Mesendoderm (in vitro differentiated cells): ENCODE measurements at regions not wholly inside any gene's neighbourhood (a gene's known extent, or its start where the extent isn't known, plus 50 kb on each side); places are given as distances from the start of the nearest gene placed in this dataset.

ENCODE experiments used
- DNase-seq: peaks from one replicate; pipeline ENCODE4 v3.0.0; 2013
- H2AK5ac ChIP-seq: 2 replicates; pipeline ENCODE4 v1.6.1; 2013; ENCODE audit warnings: low read length, inconsistent platforms
- H2BK120ac ChIP-seq: 2 replicates; pipeline ENCODE4 v1.6.1; 2013; ENCODE audit warnings: low read depth, mild to moderate bottlenecking, low read length, moderate library complexity, mixed read lengths
- H2BK15ac ChIP-seq: replicated peaks from 2 replicates; pipeline ENCODE4 v1.6.1; 2013; ENCODE audit warnings: low read depth, mild to moderate bottlenecking, moderate library complexity
- H2BK5ac ChIP-seq: 2 replicates; pipeline ENCODE4 v1.6.1; 2013; ENCODE audit warnings: low read length, inconsistent platforms
- H3K18ac ChIP-seq: 2 replicates; pipeline ENCODE4 v1.6.1; 2013; ENCODE audit warnings: mild to moderate bottlenecking, low read length, mixed read lengths
- H3K23ac ChIP-seq: one replicate; pipeline ENCODE4 v1.6.1; 2013; ENCODE audit warnings: low read length
- H3K27ac ChIP-seq: 2 replicates; pipeline ENCODE4 v1.5.1; 2013; ENCODE audit warnings: low read depth, mild to moderate bottlenecking, inconsistent platforms, low read length, moderate library complexity
- H3K27me3 ChIP-seq: 2 replicates; pipeline ENCODE4 v1.6.1; 2013; ENCODE audit warnings: low read length, control low read depth, mild to moderate bottlenecking, inconsistent platforms; ENCODE audit not compliant: insufficient read depth, poor library complexity
- H3K36me3 ChIP-seq: 2 replicates; pipeline ENCODE4 v1.6.1; 2013; ENCODE audit warnings: low read length, inconsistent platforms; ENCODE audit not compliant: control insufficient read depth, insufficient read depth
- H3K4ac ChIP-seq: one replicate; pipeline ENCODE4 v1.6.1; 2013; ENCODE audit warnings: low read depth, mild to moderate bottlenecking, low read length, moderate library complexity
- H3K4me1 ChIP-seq: 2 replicates; pipeline ENCODE4 v1.6.1; 2013; ENCODE audit warnings: low read depth, low read length, inconsistent platforms; ENCODE audit not compliant: control insufficient read depth
- H3K4me2 ChIP-seq: 2 replicates; pipeline ENCODE4 v1.6.1; 2013; ENCODE audit warnings: low read length
- H3K4me3 ChIP-seq: 2 replicates; pipeline ENCODE4 v1.5.1; 2013; ENCODE audit warnings: mild to moderate bottlenecking, low read length
- H3K56ac ChIP-seq: one replicate; pipeline ENCODE4 v1.6.1; 2013; ENCODE audit warnings: low read length
- H3K79me1 ChIP-seq: 2 replicates; pipeline ENCODE4 v1.6.1; 2013; ENCODE audit warnings: low read length, inconsistent platforms
- H3K79me2 ChIP-seq: 2 replicates; pipeline ENCODE4 v1.6.1; 2013; ENCODE audit warnings: mild to moderate bottlenecking, low read length; ENCODE audit not compliant: control insufficient read depth, insufficient read depth
- H3K9ac ChIP-seq: 2 replicates; pipeline ENCODE4 v1.6.1; 2013; ENCODE audit warnings: low read length, inconsistent platforms
- H4K5ac ChIP-seq: one replicate; pipeline ENCODE4 v1.6.1; 2013; ENCODE audit warnings: low read length
- H4K8ac ChIP-seq: one replicate; pipeline ENCODE4 v1.6.1; 2013; ENCODE audit warnings: low read depth, mild to moderate bottlenecking, control low read depth, low read length, moderate library complexity
- WGBS: extraction: QIAGEN DNeasy Blood & Tissue Kit; methylation state at CpG from one replicate; pipeline ENCODE4 v1.1.7; 2013; ENCODE audit warnings: low lambda C conversion rate, missing lambda C conversion rate; ENCODE audit not compliant: insufficient coverage; ENCODE audit errors: extremely low coverage; 5-methylcytosine and 5-hydroxymethylcytosine counted together

DNA sequence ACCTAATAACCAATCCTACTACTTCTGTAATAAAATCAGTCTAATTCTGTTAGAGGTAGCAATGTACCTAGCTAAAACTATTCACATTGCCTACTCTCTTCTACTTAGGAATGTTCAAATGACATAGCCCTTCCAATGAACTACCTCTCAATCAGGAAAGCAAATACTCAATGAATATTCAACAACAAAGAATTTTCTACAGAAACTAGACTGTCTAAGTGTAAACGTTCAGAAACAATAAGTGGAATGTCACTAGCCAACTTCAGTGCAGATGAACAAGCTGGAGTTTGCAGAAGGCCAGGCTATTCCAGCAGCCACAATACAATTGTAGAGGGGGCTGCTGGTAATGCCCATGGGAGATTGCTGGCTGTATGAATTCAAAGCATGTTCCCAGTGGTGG lies 743.2 kb upstream of the CDH10 start:
- Histone ChIP-seq H3K56ac (no peak overlapping the region), H3K9ac (no peak overlapping the region), H3K27me3 (no peaks in the 10 kb centered on the region), H2AK5ac (no peak overlapping the region), H4K8ac (no peak overlapping the region), H2BK15ac (no peak overlapping the region), H3K27ac (no peak overlapping the region), H3K4me2 (no peak overlapping the region), H3K4me1 (no peaks in the 10 kb centered on the region), H3K79me2 (no peaks in the 10 kb centered on the region), H2BK5ac (no peak overlapping the region), H3K79me1 (no peaks in the 10 kb centered on the region), H4K5ac (no peak overlapping the region), H3K18ac (no peak overlapping the region), H3K4ac (no peak overlapping the region), H3K4me3 (no peak overlapping the region), H3K36me3 (no peaks in the 10 kb centered on the region), H2BK120ac (no peak overlapping the region), H3K23ac (no peak overlapping the region)
- WGBS: no CpG with 5 or more reads among the region's 1 CpG
- DNase-seq: no peak

DNA sequence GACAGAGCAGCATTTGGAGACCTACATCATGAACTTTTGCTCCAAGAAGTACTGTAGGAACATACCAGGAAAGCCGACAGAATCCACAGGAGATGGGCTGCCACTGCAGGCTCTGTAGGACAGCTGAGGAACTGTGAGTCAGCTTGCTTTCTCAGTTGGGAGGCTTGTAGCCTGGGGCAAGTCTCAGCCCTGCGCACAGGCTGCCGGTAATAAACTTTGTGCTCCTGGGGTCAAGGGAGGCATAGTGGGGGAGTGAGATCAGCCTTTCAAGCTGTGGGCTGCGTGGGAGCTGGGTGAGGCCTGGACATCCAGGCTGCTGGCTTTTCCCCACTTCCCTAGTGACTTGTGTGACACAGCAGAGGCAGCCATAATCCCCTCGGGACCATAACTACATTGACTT lies 718.0 kb upstream of the CDH10 start:
- Histone ChIP-seq H4K5ac (no peak overlapping the region), H3K27ac (no peak overlapping the region), H3K4me1 (no peaks in the 10 kb centered on the region), H3K79me2 (peaks cover 2% of the 10 kb centered on the region), H3K79me1 (peaks cover 2% of the 10 kb centered on the region), H2AK5ac (no peak overlapping the region), H3K23ac (no peak overlapping the region), H3K36me3 (no peaks in the 10 kb centered on the region), H3K4me3 (no peak overlapping the region), H3K56ac (peak overlapping the region; percentile 12), H4K8ac (no peak overlapping the region), H3K9ac (no peak overlapping the region), H3K27me3 (no peaks in the 10 kb centered on the region), H3K4ac (no peak overlapping the region), H2BK15ac (no peak overlapping the region), H2BK5ac (no peak overlapping the region), H3K18ac (peak overlapping the region; percentile 1), H3K4me2 (no peak overlapping the region), H2BK120ac (no peak overlapping the region)
- peak; percentile 85 for DNase-seq
- WGBS: no CpG with 5 or more reads among the region's 5 CpGs

DNA sequence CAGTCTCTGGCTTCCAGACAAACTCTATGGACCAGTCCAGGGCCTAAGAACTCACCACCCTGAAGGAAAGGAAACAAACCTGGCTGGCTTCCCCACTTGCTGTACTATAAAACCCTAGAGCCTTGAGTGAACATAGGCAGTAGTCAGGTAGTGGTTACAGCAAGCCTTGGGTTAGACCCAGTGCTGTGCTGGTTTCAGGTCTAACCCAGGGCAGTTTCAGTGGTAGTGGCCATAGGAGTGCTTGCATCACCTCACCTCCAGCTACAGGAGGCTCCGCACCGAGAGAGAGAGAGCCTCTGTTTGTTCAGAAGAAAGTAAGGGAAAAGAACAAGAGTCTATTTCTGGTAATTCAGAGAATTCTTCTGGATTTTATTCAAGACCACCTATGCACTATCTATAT lies 714.1 kb upstream of the CDH10 start:
- Histone ChIP-seq H3K56ac (no peak overlapping the region), H3K79me1 (peaks cover 3% of the 10 kb centered on the region), H2BK120ac (no peak overlapping the region), H3K4me3 (no peak overlapping the region), H3K27me3 (no peaks in the 10 kb centered on the region), H2BK5ac (no peak overlapping the region), H3K4ac (no peak overlapping the region), H4K8ac (no peak overlapping the region), H3K23ac (no peak overlapping the region), H3K79me2 (peaks cover 2% of the 10 kb centered on the region), H2AK5ac (no peak overlapping the region), H3K27ac (no peak overlapping the region), H4K5ac (no peak overlapping the region), H2BK15ac (no peak overlapping the region), H3K4me2 (no peak overlapping the region), H3K9ac (no peak overlapping the region), H3K36me3 (no peaks in the 10 kb centered on the region), H3K18ac (no peak overlapping the region), H3K4me1 (no peaks in the 10 kb centered on the region)
- WGBS: no CpG with 5 or more reads among the region's 2 CpGs
- no peak for DNase-seq

DNA sequence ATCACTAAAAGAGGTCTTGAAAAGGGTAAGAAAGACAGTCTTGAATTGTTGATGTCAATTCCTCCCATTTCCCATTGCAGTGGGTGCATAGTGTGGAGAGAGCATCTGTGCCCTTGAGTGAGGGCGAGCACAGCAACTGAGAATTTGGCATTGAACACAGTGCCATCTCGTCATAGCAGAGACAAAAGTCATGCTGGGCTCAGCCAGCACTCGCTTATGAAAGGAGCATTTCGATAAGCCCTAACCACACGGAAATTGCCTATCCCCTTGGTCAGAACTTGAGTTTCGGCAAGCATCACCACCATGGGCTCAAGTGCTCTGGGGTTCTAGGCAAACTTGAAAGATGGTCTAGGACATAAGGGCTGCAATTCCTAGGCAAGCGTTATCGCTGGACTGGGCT lies 712.8 kb upstream of the CDH10 start:
- no peak overlapping the region for H3K4ac ChIP-seq
- H4K8ac ChIP-seq: no peak overlapping the region
- H3K4me1 ChIP-seq: no peaks in the 10 kb centered on the region
- H3K56ac ChIP-seq: no peak overlapping the region
- no peak overlapping the region for H2BK5ac ChIP-seq
- H3K36me3 ChIP-seq: no peaks in the 10 kb centered on the region
- no peaks in the 10 kb centered on the region for H3K79me2 ChIP-seq
- H3K4me3 ChIP-seq: no peak overlapping the region
- H3K27me3 ChIP-seq: no peaks in the 10 kb centered on the region
- no peak overlapping the region for H2AK5ac ChIP-seq
- H3K79me1 ChIP-seq: peaks cover 2% of the 10 kb centered on the region
- H3K18ac ChIP-seq: no peak overlapping the region
- no peak overlapping the region for H3K9ac ChIP-seq
- H2BK15ac ChIP-seq: no peak overlapping the region
- DNase-seq: no peak
- WGBS: no CpG with 5 or more reads among the region's 8 CpGs
- no peak overlapping the region for H2BK120ac ChIP-seq
- no peak overlapping the region for H3K23ac ChIP-seq
- no peak overlapping the region for H3K4me2 ChIP-seq
- no peak overlapping the region for H3K27ac ChIP-seq
- no peak overlapping the region for H4K5ac ChIP-seq

DNA sequence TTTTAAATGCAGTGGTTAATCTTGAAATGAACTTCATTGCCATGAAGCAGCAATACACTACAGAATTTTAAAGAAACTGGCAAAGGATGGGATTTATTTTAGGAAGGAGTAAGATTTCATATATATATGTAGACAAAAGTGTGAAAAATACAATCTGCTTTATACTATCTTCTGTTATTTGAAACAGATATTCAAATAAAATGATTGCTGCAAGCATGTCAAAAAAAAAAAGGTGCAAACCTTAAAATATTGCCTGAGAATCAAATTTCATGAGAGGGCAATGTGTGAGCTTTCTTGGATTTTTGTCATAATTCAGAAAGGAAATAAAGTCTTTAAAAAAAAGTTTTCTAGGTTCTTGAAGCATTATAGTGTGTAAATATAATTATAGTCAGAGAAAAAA lies 705.0 kb upstream of the CDH10 start:
- H2AK5ac ChIP-seq: no peak overlapping the region
- no peak overlapping the region for H3K18ac ChIP-seq
- no peaks in the 10 kb centered on the region for H3K79me2 ChIP-seq
- no peaks in the 10 kb centered on the region for H3K79me1 ChIP-seq
- H3K56ac ChIP-seq: no peak overlapping the region
- H2BK15ac ChIP-seq: no peak overlapping the region
- no peaks in the 10 kb centered on the region for H3K4me1 ChIP-seq
- DNase-seq: no peak
- H3K9ac ChIP-seq: no peak overlapping the region
- no peak overlapping the region for H3K4me2 ChIP-seq
- H2BK5ac ChIP-seq: no peak overlapping the region
- H3K27me3 ChIP-seq: no peaks in the 10 kb centered on the region
- H4K8ac ChIP-seq: no peak overlapping the region
- no peak overlapping the region for H3K4me3 ChIP-seq
- H3K23ac ChIP-seq: no peak overlapping the region
- no peak overlapping the region for H4K5ac ChIP-seq
- H3K36me3 ChIP-seq: no peaks in the 10 kb centered on the region
- H3K27ac ChIP-seq: no peak overlapping the region
- H2BK120ac ChIP-seq: no peak overlapping the region
- H3K4ac ChIP-seq: no peak overlapping the region

DNA sequence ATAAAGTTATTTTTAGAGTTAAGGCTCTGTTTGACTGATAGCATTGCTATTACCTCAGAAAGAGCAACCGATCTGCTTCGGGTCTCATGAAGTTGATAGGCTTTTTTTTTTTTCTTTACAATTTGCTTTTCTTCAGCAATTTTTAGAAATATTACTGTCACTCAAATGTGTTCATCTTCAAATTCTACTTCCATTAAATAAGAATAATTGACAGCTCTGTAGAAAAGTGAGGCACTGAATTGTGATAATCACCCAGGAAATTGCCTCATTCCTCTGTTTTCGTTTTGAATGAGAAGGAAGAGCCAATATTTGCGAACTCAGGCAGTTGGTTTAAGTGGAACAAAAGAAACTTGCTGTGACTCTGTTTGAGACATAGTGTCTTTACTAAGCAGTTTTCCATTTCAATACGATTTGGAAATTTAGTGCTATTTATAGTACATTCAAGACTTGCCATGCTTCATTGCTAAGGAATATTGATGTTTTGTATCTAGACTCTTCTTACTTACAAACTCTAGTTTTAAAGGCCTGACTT lies 700.5 kb upstream of the CDH10 start:
- Histone ChIP-seq H2BK120ac (no peak overlapping the region), H3K4ac (no peak overlapping the region), H3K79me2 (no peaks in the 10 kb centered on the region), H3K36me3 (no peaks in the 10 kb centered on the region), H3K56ac (no peak overlapping the region), H3K4me1 (no peaks in the 10 kb centered on the region), H4K8ac (no peak overlapping the region), H3K18ac (no peak overlapping the region), H4K5ac (no peak overlapping the region), H3K4me2 (no peak overlapping the region), H3K4me3 (no peak overlapping the region), H3K27me3 (no peaks in the 10 kb centered on the region), H3K79me1 (no peaks in the 10 kb centered on the region), H2AK5ac (no peak overlapping the region), H3K23ac (no peak overlapping the region), H2BK15ac (no peak overlapping the region), H3K9ac (no peak overlapping the region), H2BK5ac (no peak overlapping the region), H3K27ac (no peak overlapping the region)
- no CpG with 5 or more reads among the region's 5 CpGs for WGBS
- no peak for DNase-seq
